Activated CD8-positive, alpha-beta memory T cell treated with anti-CD3 and anti-CD28 coated beads, Interleukin-2, amount 10 ng/mL, durations not matched to agents 7 days and 5 days (primary cell): ENCODE measurements at regions not wholly inside any gene's neighbourhood (a gene's known extent, or its start where the extent isn't known, plus 50 kb on each side); places are given as distances from the start of the nearest gene placed in this dataset.
"Not testable (repeated sequence)": the region's sequence is repeated elsewhere in the genome, so short reads cannot be mapped to it uniquely, and the experiment has no call there.

Experiments
- ATAC-seq: fragments of 150-1000 bp; cut with Tn5 transposase; one replicate; pipeline ENCODE4 v1.10.0; 2021; ENCODE audit warnings: moderate library complexity
- CTCF ChIA-PET: fragments of 350-600 bp; sonication (Branson Sonifier 250); formaldehyde crosslinking; loops from one replicate; lab custom pipeline; 2021; ENCODE audit warnings: antibody characterized with exemption; lab: Charles Lee
- DNase-seq: peaks from one replicate; pipeline ENCODE4 v3.0.0-alpha.2; 2020
- H3K27ac Mint-ChIP-seq: one replicate; pipeline ENCODE4 v1.8.0; 2021; ENCODE audit warnings: mild to moderate bottlenecking, mixed read lengths
- H3K27me3 Mint-ChIP-seq: one replicate; pipeline ENCODE4 v1.8.0; 2021; ENCODE audit warnings: mixed read lengths
- H3K36me3 Mint-ChIP-seq: one replicate; pipeline ENCODE4 v1.8.0; 2021; ENCODE audit warnings: mild to moderate bottlenecking, mixed read lengths
- H3K4me1 Mint-ChIP-seq: one replicate; pipeline ENCODE4 v1.8.0; 2021; ENCODE audit warnings: mixed read lengths
- H3K4me3 Mint-ChIP-seq: one replicate; pipeline ENCODE4 v1.8.0; 2021; ENCODE audit warnings: mild to moderate bottlenecking, moderate library complexity, mixed read lengths
- H3K9me3 Mint-ChIP-seq: one replicate; pipeline ENCODE4 v1.8.0; 2022; ENCODE audit warnings: low read depth, mixed read lengths

DNA sequence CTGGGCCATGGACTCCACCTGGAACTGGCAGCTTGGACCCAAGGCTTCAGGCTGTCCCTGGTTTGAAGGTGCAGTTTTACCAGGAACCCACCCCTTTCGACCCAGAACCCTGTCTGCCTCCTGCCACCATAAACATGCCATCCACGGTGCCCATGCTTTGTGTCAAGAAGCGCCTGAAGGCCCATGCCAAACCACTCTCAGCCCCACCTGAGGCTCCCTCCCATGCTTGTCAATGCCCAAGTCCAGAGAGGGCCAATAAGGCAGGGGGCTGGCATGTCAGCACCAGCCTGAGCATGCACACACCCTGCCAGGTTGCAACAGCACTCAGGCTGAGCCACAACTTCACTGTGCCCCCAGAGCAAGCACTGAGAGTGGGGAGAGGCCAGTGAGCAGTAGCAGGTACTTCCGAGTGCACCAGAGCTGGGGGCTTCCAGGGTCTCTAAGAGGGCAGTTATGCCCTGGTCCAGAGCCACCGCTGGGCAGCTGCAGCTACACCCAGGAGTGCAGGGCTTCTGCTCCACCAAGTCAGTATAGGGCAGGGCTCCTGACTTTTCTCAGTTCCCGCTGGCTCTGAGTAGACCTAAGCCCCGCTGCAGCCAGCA lies 1256.0 kb downstream of the AMY1C start:
- CTCF ChIA-PET: no interaction called here
- H3K27me3 Mint-ChIP-seq: no peaks in the 10 kb centered on the region
- no peak overlapping the region for H3K27ac Mint-ChIP-seq
- H3K9me3 Mint-ChIP-seq: no peaks in the 10 kb centered on the region
- H3K36me3 Mint-ChIP-seq: no peaks in the 10 kb centered on the region
- H3K4me3 Mint-ChIP-seq: no peak overlapping the region
- no peaks in the 10 kb centered on the region for H3K4me1 Mint-ChIP-seq
- ATAC-seq (no peak), DNase-seq (no peak)

DNA sequence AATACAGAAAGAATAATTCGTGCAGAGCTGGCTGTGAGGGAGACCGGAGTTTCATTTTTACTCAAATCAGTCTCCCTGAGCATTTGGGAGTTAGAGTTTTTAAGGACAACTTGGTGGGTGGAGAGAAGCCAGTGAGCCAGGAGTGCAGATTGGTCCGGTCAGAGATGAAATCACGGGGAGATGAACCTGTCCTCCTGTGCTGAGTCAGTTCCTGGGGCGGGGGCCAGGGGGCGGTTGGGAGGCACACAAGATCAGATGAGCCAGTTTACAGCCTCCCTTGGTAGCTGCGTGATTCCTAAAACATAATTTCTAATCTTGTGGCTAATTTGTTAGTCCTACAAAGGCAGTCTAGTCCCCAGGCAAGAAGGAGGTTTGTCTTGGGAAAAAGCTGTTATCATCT lies 1267.9 kb downstream of the AMY1C start:
- ATAC-seq (no peak), DNase-seq (no peak)
- CTCF ChIA-PET: no interaction called here
- no peaks in the 10 kb centered on the region for H3K27me3 Mint-ChIP-seq
- no peaks in the 10 kb centered on the region for H3K4me1 Mint-ChIP-seq
- no peak overlapping the region for H3K4me3 Mint-ChIP-seq
- H3K9me3 Mint-ChIP-seq: peaks cover 12% of the 10 kb centered on the region
- H3K36me3 Mint-ChIP-seq: no peaks in the 10 kb centered on the region
- no peak overlapping the region for H3K27ac Mint-ChIP-seq

DNA sequence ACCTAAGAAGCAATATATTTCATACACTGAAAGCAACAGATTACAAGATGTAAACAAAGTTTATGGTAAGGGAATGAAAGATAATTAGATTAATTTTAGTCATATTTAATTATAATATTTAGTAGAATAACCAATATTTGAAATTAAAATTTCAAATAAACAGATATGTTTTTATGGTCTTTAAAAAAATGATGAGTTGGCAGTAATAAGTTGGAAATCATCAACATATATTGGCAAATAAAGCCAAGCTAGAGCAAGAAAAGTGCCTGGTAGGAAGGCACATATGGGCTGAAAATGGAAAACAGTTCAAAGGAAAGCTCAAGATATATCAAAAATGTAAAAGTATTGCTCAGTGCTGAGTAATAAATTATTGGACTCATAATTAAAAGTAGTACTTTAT lies 1274.0 kb downstream of the AMY1C start:
- ATAC-seq (no peak), DNase-seq (no peak)
- Mint-ChIP-seq H3K4me3 (no peak overlapping the region), H3K36me3 (no peaks in the 10 kb centered on the region), H3K9me3 (peaks cover 14% of the 10 kb centered on the region), H3K4me1 (no peaks in the 10 kb centered on the region), H3K27ac (no peak overlapping the region), H3K27me3 (no peaks in the 10 kb centered on the region)
- CTCF ChIA-PET: no interaction called here

DNA sequence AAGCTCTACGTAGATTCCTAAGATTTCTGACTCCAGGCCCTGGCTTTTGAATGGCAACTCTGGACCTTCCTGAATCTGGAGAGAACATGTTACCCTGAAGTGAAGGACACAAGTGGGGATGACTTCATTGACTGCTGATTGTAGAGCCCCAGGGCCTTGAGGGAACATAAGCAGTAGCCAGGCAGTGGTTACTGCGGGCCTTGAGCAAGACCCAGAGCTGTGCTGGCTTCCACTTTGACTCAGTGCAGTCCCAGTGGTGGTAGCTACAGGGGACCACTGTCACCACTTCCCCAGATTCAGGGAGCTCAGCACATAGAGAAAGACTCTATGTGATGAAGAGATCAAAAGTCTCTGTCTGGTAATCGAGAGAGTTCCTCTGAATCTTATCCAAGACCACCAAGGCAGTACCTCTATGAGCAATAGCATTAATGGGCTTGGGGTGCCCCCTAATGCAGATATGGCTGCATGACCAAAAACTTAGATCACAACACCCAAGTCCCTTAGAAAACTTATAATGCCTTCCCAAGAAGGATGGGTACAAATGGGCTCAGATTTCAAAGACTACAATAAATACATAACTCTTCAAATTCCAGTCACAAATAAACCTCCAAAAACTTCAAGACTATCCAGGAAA lies 1278.3 kb downstream of the AMY1C start:
- no peaks in the 10 kb centered on the region for H3K36me3 Mint-ChIP-seq
- no peak for DNase-seq
- no peaks in the 10 kb centered on the region for H3K4me1 Mint-ChIP-seq
- ATAC-seq: no peak
- no peaks in the 10 kb centered on the region for H3K27me3 Mint-ChIP-seq
- CTCF ChIA-PET: no interaction called here
- H3K27ac Mint-ChIP-seq: no peak overlapping the region
- H3K4me3 Mint-ChIP-seq: no peak overlapping the region
- peaks cover 13% of the 10 kb centered on the region for H3K9me3 Mint-ChIP-seq

DNA sequence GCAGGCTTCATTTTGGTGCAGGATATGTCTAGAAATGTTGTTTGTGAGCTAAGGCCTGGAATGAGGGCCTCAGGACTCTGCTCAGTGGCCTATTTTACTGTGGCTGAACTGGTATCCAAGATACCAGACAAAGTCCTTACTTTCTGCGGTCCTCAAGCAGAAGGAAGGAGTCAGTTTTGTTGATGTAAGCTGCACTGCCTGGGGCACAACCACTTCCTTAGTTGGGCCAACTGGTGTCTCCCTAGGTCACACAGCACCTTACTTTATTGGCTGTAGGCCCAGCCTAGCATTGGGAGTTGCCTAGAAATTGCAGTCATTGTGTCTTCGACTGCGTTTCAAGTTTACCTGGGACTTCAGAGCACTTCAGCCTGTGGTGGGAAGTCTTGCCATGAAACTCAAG lies 1322.7 kb downstream of the AMY1C start:
- DNase-seq: no peak
- no peak for ATAC-seq
- Mint-ChIP-seq H3K27me3 (no peaks in the 10 kb centered on the region), H3K9me3 (peaks cover 14% of the 10 kb centered on the region), H3K36me3 (no peaks in the 10 kb centered on the region), H3K4me1 (no peaks in the 10 kb centered on the region), H3K27ac (no peak overlapping the region), H3K4me3 (no peak overlapping the region)
- CTCF ChIA-PET: no interaction called here

DNA sequence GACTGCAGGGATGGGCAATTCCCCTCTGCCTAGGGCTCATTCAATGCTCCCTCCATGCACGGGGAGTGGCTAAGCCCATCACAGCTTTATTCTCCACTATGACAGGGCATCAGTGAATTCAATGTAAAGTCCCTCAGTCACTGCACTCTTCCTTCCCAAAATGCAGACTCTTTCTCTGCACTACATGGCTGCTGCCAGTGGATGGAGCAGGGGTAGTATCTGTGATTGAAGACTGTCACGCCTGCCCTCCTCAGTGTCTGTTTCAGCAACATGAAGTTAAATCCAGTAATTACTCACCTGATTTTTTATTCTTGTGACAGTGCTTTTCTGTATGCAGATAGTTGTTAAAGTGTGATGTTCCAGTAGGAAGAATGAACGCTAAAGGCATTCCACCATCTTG lies 1323.2 kb downstream of the AMY1C start:
- Mint-ChIP-seq H3K27ac (no peak overlapping the region), H3K27me3 (no peaks in the 10 kb centered on the region), H3K36me3 (no peaks in the 10 kb centered on the region), H3K9me3 (peaks cover 14% of the 10 kb centered on the region), H3K4me3 (no peak overlapping the region), H3K4me1 (no peaks in the 10 kb centered on the region)
- CTCF ChIA-PET: no interaction called here
- DNase-seq (no peak), ATAC-seq (no peak)

DNA sequence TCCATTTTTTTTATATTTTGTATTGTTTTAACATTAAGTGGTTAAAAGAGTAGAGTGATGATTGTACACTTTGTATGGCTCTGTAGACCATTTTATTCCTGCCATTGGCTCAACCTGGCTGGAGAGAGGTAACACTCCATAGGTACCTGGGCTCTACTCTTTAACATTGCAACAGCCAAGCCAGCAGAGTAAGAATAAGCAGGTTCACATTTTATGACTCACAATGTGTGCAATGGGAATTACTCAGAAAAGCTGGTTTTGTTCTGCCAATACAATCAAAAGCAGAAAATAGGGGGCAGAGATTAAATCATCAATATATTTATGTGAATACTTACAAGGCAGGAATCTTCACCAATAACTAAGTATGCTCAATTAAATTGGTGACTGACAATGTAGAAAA lies 1324.0 kb downstream of the AMY1C start:
- no peaks in the 10 kb centered on the region for H3K36me3 Mint-ChIP-seq
- no peaks in the 10 kb centered on the region for H3K4me1 Mint-ChIP-seq
- no peaks in the 10 kb centered on the region for H3K27me3 Mint-ChIP-seq
- CTCF ChIA-PET: no interaction called here
- no peak for ATAC-seq
- DNase-seq: no peak
- H3K9me3 Mint-ChIP-seq: peaks cover 14% of the 10 kb centered on the region
- no peak overlapping the region for H3K27ac Mint-ChIP-seq
- no peak overlapping the region for H3K4me3 Mint-ChIP-seq

DNA sequence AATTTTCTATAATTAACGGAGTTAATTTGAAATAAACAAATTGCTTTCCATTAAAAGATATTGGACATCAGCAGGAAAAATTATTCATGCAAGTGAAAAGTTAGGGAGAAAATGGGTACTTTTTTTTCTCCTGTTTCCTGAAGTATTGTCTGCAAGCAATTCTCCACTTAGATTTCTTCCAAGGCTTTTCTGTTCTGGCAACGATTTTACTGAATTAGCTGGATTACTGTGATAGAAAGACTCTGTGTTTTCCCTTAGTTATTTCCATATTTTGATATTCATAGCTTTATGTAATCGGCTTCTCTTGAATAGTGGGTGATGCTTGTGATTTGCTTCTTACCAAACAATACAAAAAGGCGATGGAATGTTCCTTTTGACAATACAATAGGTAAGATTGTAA lies 1333.9 kb downstream of the AMY1C start:
- Mint-ChIP-seq H3K4me3 (no peak overlapping the region), H3K27me3 (no peaks in the 10 kb centered on the region), H3K9me3 (peaks cover 7% of the 10 kb centered on the region), H3K36me3 (no peaks in the 10 kb centered on the region), H3K27ac (no peak overlapping the region), H3K4me1 (no peaks in the 10 kb centered on the region)
- DNase-seq: no peak
- CTCF ChIA-PET: no interaction called here
- ATAC-seq: no peak

DNA sequence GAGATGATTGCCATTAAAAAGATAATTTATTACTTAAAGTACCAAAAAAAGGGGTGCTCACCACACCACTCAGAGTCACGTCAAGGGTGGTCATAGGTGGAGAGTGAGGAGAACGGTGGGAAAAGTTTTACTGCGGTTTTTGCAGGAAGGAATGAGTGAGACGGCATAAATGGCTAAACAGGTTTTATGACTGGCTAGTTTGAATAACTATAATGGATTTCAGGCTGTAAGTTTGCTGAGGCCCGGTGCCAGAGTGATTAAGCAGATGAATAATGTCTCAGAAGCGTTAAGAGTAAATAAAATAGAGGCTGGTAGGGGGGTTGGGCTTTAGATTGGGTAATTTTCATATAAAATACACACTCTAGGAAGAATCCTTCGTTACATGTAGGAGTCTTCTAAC lies 1337.8 kb downstream of the AMY1C start:
- ATAC-seq (no peak), DNase-seq (no peak)
- Mint-ChIP-seq H3K27ac (no peak overlapping the region), H3K27me3 (no peaks in the 10 kb centered on the region), H3K4me1 (no peaks in the 10 kb centered on the region), H3K4me3 (no peak overlapping the region), H3K9me3 (peaks cover 15% of the 10 kb centered on the region), H3K36me3 (no peaks in the 10 kb centered on the region)
- CTCF ChIA-PET: no interaction called here

DNA sequence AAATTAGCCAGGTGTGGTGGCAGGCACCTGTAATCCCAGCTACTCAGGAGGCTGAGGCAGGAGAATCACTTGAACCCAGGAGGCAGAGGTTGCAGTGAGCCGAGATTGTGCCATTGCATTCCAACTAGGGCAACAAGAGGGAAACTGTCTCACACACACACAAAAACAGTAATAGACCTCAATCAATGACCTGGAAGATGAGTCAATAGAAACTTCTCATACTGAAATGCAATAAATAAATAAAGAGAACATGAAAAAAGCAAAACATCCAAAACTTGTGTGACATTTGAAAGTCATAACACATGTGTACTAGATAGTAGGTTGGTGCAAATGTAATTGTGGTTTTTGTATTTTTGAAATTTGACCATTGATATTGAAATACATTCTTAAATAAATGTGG lies 1338.5 kb downstream of the AMY1C start:
- no peak for DNase-seq
- H3K36me3 Mint-ChIP-seq: no peaks in the 10 kb centered on the region
- no peak overlapping the region for H3K27ac Mint-ChIP-seq
- no peaks in the 10 kb centered on the region for H3K4me1 Mint-ChIP-seq
- CTCF ChIA-PET: no interaction called here
- peaks cover 18% of the 10 kb centered on the region for H3K9me3 Mint-ChIP-seq
- ATAC-seq: no peak
- no peak overlapping the region for H3K4me3 Mint-ChIP-seq
- no peaks in the 10 kb centered on the region for H3K27me3 Mint-ChIP-seq

DNA sequence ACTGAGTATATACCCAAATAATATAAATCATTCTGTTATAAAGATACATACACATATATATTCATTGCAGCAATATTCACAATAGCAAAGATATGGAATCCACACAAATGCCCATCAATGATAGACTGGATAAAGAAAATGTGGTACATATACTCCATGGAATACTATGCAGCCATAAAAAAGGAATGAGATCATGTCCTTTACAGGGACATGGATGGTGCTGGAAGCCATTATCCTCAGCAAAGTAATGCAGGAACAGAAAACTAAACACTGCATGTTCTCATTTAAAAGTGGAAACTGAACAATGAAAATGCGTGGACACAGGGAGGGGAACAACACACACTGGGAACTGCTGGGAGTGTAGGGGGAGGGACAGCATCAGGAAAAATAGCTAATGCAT lies 1344.2 kb downstream of the AMY1C start:
- H3K4me3 Mint-ChIP-seq, DNase-seq, H3K36me3 Mint-ChIP-seq, H3K27ac Mint-ChIP-seq, CTCF ChIA-PET, ATAC-seq, H3K27me3 Mint-ChIP-seq, H3K4me1 Mint-ChIP-seq: not testable (repeated sequence)
- H3K9me3 Mint-ChIP-seq: peaks cover 12% of the 10 kb centered on the region

DNA sequence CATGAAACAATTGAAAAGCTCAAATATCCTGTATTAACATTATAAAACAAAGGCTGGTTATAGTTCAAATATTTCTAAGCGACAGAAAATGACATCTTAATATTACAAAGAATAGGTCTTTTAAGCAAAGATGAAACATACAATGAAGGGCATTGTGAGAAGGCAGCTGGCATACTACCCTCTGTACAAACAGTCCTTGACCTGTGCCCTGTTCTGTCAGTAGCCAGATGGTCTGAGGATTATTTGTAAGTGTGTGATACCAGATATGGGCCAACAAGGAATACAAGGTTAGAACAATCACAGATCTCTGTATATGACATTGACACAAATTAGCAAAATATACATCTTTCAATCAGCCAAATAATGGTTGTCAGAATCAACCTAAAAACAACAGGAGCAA lies 1350.4 kb downstream of the AMY1C start:
- ATAC-seq: no peak
- no peaks in the 10 kb centered on the region for H3K4me1 Mint-ChIP-seq
- peaks cover 5% of the 10 kb centered on the region for H3K9me3 Mint-ChIP-seq
- no peaks in the 10 kb centered on the region for H3K27me3 Mint-ChIP-seq
- DNase-seq: no peak
- CTCF ChIA-PET: no interaction called here
- H3K4me3 Mint-ChIP-seq: no peak overlapping the region
- no peaks in the 10 kb centered on the region for H3K36me3 Mint-ChIP-seq
- no peak overlapping the region for H3K27ac Mint-ChIP-seq

DNA sequence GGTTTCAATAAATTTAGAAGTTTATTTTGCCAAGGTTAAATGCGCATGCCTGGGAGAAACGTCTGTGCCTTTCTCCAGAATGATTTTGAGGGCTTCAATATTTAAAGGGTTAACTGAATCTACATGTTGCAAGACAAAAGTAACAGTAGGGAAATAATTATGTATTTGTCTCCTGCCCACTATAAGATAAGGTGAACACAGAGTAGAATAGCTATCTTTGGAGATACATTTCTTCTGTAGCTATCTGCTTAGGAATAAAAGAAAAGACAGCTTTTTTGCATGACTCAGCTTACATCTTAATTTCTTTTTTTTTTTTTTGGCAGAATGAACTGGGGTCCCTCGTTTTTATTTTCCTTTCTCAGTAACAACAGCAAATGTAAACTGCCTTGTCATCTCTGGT lies 1351.6 kb downstream of the AMY1C start:
- Mint-ChIP-seq H3K4me3 (no peak overlapping the region), H3K27me3 (no peaks in the 10 kb centered on the region), H3K4me1 (no peaks in the 10 kb centered on the region), H3K9me3 (peaks cover 9% of the 10 kb centered on the region), H3K36me3 (no peaks in the 10 kb centered on the region), H3K27ac (no peak overlapping the region)
- CTCF ChIA-PET: no interaction called here
- ATAC-seq (no peak), DNase-seq (no peak)

DNA sequence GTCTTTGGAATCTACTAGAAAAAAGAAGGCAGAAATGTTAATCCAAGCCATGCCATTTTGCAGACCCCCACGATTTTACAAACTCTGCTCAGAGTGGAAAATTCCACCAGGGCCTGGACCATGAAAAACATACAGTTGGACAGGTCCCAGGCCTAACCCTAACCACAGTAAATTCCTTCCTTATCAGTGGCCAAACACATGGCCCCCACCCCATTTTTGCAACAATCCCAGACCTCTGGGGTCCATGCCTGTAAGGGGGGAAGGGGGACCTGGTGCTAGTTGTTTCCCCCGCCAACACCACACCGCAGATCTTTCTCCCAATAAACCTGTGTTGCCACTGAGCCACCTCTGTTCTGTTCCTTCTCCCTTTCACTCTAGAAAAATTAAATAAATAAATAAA lies 1352.7 kb downstream of the AMY1C start:
- no peaks in the 10 kb centered on the region for H3K4me1 Mint-ChIP-seq
- H3K4me3 Mint-ChIP-seq: no peak overlapping the region
- H3K27me3 Mint-ChIP-seq: no peaks in the 10 kb centered on the region
- CTCF ChIA-PET: no interaction called here
- ATAC-seq (no peak), DNase-seq (no peak)
- peaks cover 10% of the 10 kb centered on the region for H3K9me3 Mint-ChIP-seq
- H3K36me3 Mint-ChIP-seq: no peaks in the 10 kb centered on the region
- no peak overlapping the region for H3K27ac Mint-ChIP-seq

DNA sequence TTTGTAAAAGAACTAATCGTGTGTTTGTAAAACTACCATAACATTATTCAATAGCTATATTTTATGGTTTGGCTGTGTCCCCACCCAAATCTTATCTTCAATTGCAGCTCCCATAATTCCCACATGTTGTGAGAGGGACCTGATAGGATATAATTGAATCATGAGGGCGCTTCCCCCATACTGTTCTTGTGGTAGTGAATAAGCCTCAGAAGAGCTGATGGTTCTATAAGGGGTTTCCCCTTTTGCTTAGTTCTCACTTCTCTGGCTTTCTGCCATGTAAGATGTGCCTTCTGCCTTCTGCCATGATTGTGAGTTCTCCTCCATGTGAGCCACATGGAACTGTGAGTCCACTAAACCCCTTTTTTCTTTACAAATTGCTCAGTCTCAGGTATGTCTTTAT lies 1372.3 kb downstream of the AMY1C start:
- no peak overlapping the region for H3K27ac Mint-ChIP-seq
- peaks cover 7% of the 10 kb centered on the region for H3K9me3 Mint-ChIP-seq
- DNase-seq: no peak
- H3K4me3 Mint-ChIP-seq: no peak overlapping the region
- no peaks in the 10 kb centered on the region for H3K27me3 Mint-ChIP-seq
- no peak for ATAC-seq
- no peaks in the 10 kb centered on the region for H3K36me3 Mint-ChIP-seq
- CTCF ChIA-PET: no interaction called here
- no peaks in the 10 kb centered on the region for H3K4me1 Mint-ChIP-seq
